ENCODE measurements at regions not wholly inside any gene's neighbourhood (a gene's known extent, or its start where the extent isn't known, plus 50 kb on each side); places are given as distances from the start of the nearest gene placed in this dataset.

- TF ChIP-seq GATA2 (IDR thresholded peaks at IDR 0.05; ENCODE audit: low read depth, low read length) (peak; percentile 75), GATA3 (IDR thresholded peaks at IDR 0.05; ENCODE audit: low read depth, low read length) (no peak)
Observed at GRCh38 chr14:101630056-101630965, 69.0 kb downstream of the DIO3 start.

- TF ChIP-seq GATA3 (IDR thresholded peaks at IDR 0.05; ENCODE audit: low read depth, low read length) (no peak), GATA2 (IDR thresholded peaks at IDR 0.05; ENCODE audit: low read depth, low read length) (no peak)
Observed at GRCh38 chr14:101631199-101631598, 69.9 kb downstream of the DIO3 start.

GRCh38 chr14:101632520-101632919 lies 71.2 kb downstream of the DIO3 start:
- no peak for TF ChIP-seq GATA2 (IDR thresholded peaks at IDR 0.05; ENCODE audit: low read depth, low read length)
- no peak for TF ChIP-seq GATA3 (IDR thresholded peaks at IDR 0.05; ENCODE audit: low read depth, low read length)

- TF ChIP-seq GATA3 (IDR thresholded peaks at IDR 0.05; ENCODE audit: low read depth, low read length) (no peak), GATA2 (IDR thresholded peaks at IDR 0.05; ENCODE audit: low read depth, low read length) (no peak)
Observed at GRCh38 chr14:101633276-101633675, 72.0 kb downstream of the DIO3 start.

- TF ChIP-seq GATA3 (IDR thresholded peaks at IDR 0.05; ENCODE audit: low read depth, low read length) (no peak), GATA2 (IDR thresholded peaks at IDR 0.05; ENCODE audit: low read depth, low read length) (peak; percentile 14; the same call in 1 of the 2 replicates)
Observed at GRCh38 chr14:101634202-101634849, 73.0 kb downstream of the DIO3 start.

- TF ChIP-seq GATA2 (IDR thresholded peaks at IDR 0.05; ENCODE audit: low read depth, low read length) (no peak), GATA3 (IDR thresholded peaks at IDR 0.05; ENCODE audit: low read depth, low read length) (no peak)
Observed at GRCh38 chr14:101634850-101635748, 73.8 kb downstream of the DIO3 start.

- TF ChIP-seq GATA3 (IDR thresholded peaks at IDR 0.05; ENCODE audit: low read depth, low read length) = no peak
- TF ChIP-seq GATA2 (IDR thresholded peaks at IDR 0.05; ENCODE audit: low read depth, low read length) = no peak
Observed at GRCh38 chr14:101635749-101636560, 74.7 kb downstream of the DIO3 start.

GRCh38 chr14:101639241-101639833 lies 78.0 kb downstream of the DIO3 start:
- no peak for TF ChIP-seq GATA2 (IDR thresholded peaks at IDR 0.05; ENCODE audit: low read depth, low read length)
- TF ChIP-seq GATA3 (IDR thresholded peaks at IDR 0.05; ENCODE audit: low read depth, low read length) = no peak

GRCh38 chr14:101643651-101644050 lies 82.4 kb downstream of the DIO3 start:
- no peak for TF ChIP-seq GATA3 (IDR thresholded peaks at IDR 0.05; ENCODE audit: low read depth, low read length)
- TF ChIP-seq GATA2 (IDR thresholded peaks at IDR 0.05; ENCODE audit: low read depth, low read length) = no peak

- TF ChIP-seq GATA3 (IDR thresholded peaks at IDR 0.05; ENCODE audit: low read depth, low read length) (no peak), GATA2 (IDR thresholded peaks at IDR 0.05; ENCODE audit: low read depth, low read length) (no peak)
Observed at GRCh38 chr14:101654051-101654450, 92.8 kb downstream of the DIO3 start.

GRCh38 chr14:101657372-101657771 lies 96.1 kb downstream of the DIO3 start:
- TF ChIP-seq GATA2 (IDR thresholded peaks at IDR 0.05; ENCODE audit: low read depth, low read length) (no peak), GATA3 (IDR thresholded peaks at IDR 0.05; ENCODE audit: low read depth, low read length) (no peak)

GRCh38 chr14:101665478-101666078 lies 95.9 kb upstream of the PPP2R5C start:
- TF ChIP-seq GATA3 (IDR thresholded peaks at IDR 0.05; ENCODE audit: low read depth, low read length) = no peak
- peak; percentile 36; the same call in 1 of the 2 replicates for TF ChIP-seq GATA2 (IDR thresholded peaks at IDR 0.05; ENCODE audit: low read depth, low read length)
